CD4-positive, CD25-positive, alpha-beta regulatory T cell (primary cell): ENCODE measurements at regions not wholly inside any gene's neighbourhood (a gene's known extent, or its start where the extent isn't known, plus 50 kb on each side); places are given as distances from the start of the nearest gene placed in this dataset.
A peak's percentile ranks its signal among the peaks of the same experiment; 100 is the strongest.

Experiments used
- ATAC-seq, 2 donors: fragments of 150-1000 bp; cut with Tn5 transposase; one replicate each; pipeline ENCODE4 v1.10.0; 2021; ENCODE audit warnings: low read depth in 2 of 2, moderate number of reproducible peaks in 2 of 2, moderate library complexity in 1 of 2
- DNase-seq, 3 donors: peaks; one replicate each; pipeline versions ENCODE4 v3.0.0 to v3.0.0-alpha.2; 2012 to 2022; ENCODE audit warnings: mixed read lengths in 1 of 3
- H3K27ac ChIP-seq: one replicate; pipeline ENCODE4 v1.7.0; 2013; ENCODE audit warnings: mild to moderate bottlenecking, low read length; ENCODE audit not compliant: insufficient read depth, poor library complexity, severe bottlenecking
- H3K27me3 ChIP-seq: one replicate; pipeline ENCODE4 v1.7.0; 2013; ENCODE audit warnings: low read length; ENCODE audit not compliant: control insufficient read depth, insufficient read depth
- H3K36me3 ChIP-seq: one replicate; pipeline ENCODE4 v1.7.0; 2013; ENCODE audit warnings: mild to moderate bottlenecking, low read length, moderate library complexity; ENCODE audit not compliant: control insufficient read depth, insufficient read depth
- H3K4me1 ChIP-seq: 2 replicates; pipeline ENCODE4 v1.7.0; 2013; ENCODE audit warnings: mild to moderate bottlenecking, low read length; ENCODE audit not compliant: insufficient read depth, control insufficient read depth, poor library complexity, severe bottlenecking
- H3K4me3 ChIP-seq: one replicate; pipeline ENCODE4 v1.7.0; 2013; ENCODE audit warnings: low read depth, mild to moderate bottlenecking, low read length, moderate library complexity
- H3K9me3 ChIP-seq, 2 experiments: 1 replicate in 1 of 2; 2 replicates in 1 of 2; pipeline ENCODE4 v1.7.0; 2013; ENCODE audit warnings: low read length in 2 of 2, mild to moderate bottlenecking in 1 of 2, moderate library complexity in 1 of 2; ENCODE audit not compliant: control insufficient read depth in 2 of 2
- H3K27ac Mint-ChIP-seq, 3 donors: one replicate each; pipeline ENCODE4 v1.8.0; 2020 to 2022; ENCODE audit warnings: mild to moderate bottlenecking in 3 of 3, mixed read lengths in 3 of 3, moderate library complexity in 2 of 3
- H3K27me3 Mint-ChIP-seq: one replicate; pipeline ENCODE4 v1.8.0; 2022; ENCODE audit warnings: mild to moderate bottlenecking, mixed read lengths
- H3K36me3 Mint-ChIP-seq: one replicate; pipeline ENCODE4 v1.8.0; 2020; ENCODE audit warnings: mixed read lengths
- H3K4me1 Mint-ChIP-seq, 4 donors: one replicate each; pipeline ENCODE4 v1.8.0; 2020 to 2022; ENCODE audit warnings: mixed read lengths in 4 of 4, mild to moderate bottlenecking in 1 of 4
- H3K4me3 Mint-ChIP-seq, 4 donors: one replicate each; pipeline ENCODE4 v1.8.0; 2020 to 2022; ENCODE audit warnings: mild to moderate bottlenecking in 4 of 4, mixed read lengths in 4 of 4, moderate library complexity in 3 of 4
- H3K9me3 Mint-ChIP-seq, 7 donors: one replicate each; pipeline ENCODE4 v1.8.0; 2020 to 2022; ENCODE audit warnings: mixed read lengths in 7 of 7, mild to moderate bottlenecking in 3 of 7, moderate library complexity in 2 of 7

DNA sequence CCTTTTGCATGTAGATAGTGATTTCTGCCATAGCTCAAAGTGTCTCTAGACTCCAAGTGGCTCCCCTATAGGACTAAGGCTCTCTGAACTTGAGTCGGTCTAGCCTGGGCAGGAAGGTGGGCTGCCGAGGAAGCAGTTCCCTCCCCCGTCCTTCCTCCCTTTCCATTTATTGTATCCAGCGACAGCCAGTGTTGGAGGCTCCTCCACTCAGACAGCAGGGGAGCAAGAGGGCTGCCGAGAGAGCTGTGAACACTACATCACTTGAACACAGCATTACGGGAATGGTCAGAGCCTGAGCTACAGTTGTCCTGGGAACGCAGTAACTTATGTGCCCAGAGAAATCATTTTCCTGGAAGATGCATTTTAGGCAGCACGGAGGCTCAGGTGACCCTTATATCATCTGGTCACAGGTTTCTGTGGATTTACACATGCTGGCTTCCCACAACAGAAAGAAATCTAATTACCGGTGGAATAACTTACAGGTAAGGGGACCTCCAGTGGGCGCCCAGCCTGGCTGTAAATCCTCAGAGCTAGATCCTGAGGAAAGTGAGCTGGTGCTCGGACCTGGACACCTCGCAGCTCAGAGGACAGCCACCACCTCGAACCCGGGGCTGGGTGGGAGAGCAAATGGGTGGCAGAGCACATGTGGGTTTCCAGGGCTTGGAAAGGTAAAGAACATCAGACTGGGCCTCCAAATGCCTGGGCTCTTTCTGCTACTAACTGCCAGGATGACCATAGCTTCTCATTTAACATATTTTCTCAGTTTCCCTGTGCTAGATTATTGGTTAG, 197.1 kb downstream of the UACA start:
- ATAC-seq (no peak), DNase-seq (no peak)
- no peaks in the 10 kb centered on the region for H3K36me3 ChIP-seq
- H3K9me3 Mint-ChIP-seq = no peaks in the 10 kb centered on the region
- H3K27ac ChIP-seq = no peak overlapping the region
- H3K4me3 ChIP-seq = no peak overlapping the region
- no peaks in the 10 kb centered on the region for H3K27me3 Mint-ChIP-seq
- H3K4me3 Mint-ChIP-seq = no peak overlapping the region
- H3K27me3 ChIP-seq = no peaks in the 10 kb centered on the region
- no peak overlapping the region for H3K27ac Mint-ChIP-seq
- no peaks in the 10 kb centered on the region for H3K36me3 Mint-ChIP-seq
- H3K4me1 Mint-ChIP-seq = peaks cover 0 to 8% (median 3%) of the 10 kb centered on the region in 4 donors
- H3K9me3 ChIP-seq = no peaks in the 10 kb centered on the region
- H3K4me1 ChIP-seq = no peaks in the 10 kb centered on the region

DNA sequence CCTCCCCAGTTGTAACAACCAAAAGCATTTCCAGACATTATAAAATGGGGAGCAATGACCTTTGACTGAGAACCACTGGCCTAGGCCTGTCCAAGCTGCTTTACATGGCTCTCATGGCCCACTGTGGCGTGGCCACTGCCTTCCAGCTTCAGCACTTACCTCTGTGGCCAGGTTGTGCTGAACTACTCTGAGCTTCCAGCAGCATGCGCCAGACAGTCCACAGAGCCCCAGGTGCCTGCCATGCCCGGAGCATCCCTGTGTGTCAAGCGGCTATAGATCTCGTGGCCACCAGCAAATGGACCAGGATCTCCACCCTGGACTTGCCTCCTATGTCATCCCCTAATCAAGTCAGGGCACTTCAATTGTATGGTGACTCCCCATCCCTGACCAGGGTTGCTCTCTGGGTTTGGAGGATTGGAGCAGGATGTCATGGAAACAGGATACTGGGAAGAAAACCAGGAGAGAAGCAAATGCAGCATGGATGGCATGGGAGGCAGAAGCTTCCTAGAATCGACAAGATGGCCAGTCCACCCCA, 199.7 kb downstream of the UACA start:
- H3K27ac Mint-ChIP-seq = no peak overlapping the region
- no peaks in the 10 kb centered on the region for H3K27me3 ChIP-seq

DNA sequence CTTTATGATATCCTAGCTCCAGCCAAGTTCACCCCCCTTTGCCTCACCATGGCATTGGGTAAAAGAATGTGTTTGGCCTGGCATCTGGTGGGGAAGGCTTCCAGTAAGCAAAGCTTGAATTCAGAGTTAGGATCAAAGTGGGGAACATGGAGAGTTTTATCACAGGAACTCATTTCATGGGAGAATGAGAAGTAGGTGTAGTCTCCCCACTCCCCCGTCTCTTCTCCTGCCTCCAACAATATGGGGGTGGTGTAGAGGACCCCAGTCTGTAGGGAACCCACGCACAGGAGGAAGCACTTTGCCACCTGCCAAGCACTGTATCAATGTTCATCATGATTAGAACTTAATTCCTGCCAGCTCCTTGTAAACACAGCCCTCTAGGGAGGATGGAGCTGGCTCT, 200.5 kb downstream of the UACA start:
- Histone ChIP-seq H3K4me1 (peaks cover 20% of the 10 kb centered on the region), H3K4me3 (no peak overlapping the region), H3K9me3 (no peaks in the 10 kb centered on the region), H3K36me3 (no peaks in the 10 kb centered on the region), H3K27me3 (no peaks in the 10 kb centered on the region), H3K27ac (no peak overlapping the region)
- Mint-ChIP-seq H3K9me3 (no peaks in the 10 kb centered on the region), H3K36me3 (no peaks in the 10 kb centered on the region), H3K4me1 (peaks cover 0 to 14% (median 3%) of the 10 kb centered on the region in 4 donors), H3K27ac (no peak overlapping the region), H3K27me3 (no peaks in the 10 kb centered on the region), H3K4me3 (no peak overlapping the region)
- no peak for ATAC-seq
- DNase-seq = no peak

More for the DNA sequence above, 199.7 kb downstream of the UACA start:
- Mint-ChIP-seq H3K4me3 (no peak overlapping the region), H3K27me3 (no peaks in the 10 kb centered on the region), H3K4me1 (peaks cover 0 to 14% (median 3%) of the 10 kb centered on the region in 4 donors), H3K36me3 (no peaks in the 10 kb centered on the region), H3K9me3 (no peaks in the 10 kb centered on the region)
- DNase-seq (no peak), ATAC-seq (no peak)
- Histone ChIP-seq H3K4me1 (peaks cover 19% of the 10 kb centered on the region), H3K36me3 (no peaks in the 10 kb centered on the region), H3K27ac (no peak overlapping the region), H3K9me3 (no peaks in the 10 kb centered on the region), H3K4me3 (no peak overlapping the region)

DNA sequence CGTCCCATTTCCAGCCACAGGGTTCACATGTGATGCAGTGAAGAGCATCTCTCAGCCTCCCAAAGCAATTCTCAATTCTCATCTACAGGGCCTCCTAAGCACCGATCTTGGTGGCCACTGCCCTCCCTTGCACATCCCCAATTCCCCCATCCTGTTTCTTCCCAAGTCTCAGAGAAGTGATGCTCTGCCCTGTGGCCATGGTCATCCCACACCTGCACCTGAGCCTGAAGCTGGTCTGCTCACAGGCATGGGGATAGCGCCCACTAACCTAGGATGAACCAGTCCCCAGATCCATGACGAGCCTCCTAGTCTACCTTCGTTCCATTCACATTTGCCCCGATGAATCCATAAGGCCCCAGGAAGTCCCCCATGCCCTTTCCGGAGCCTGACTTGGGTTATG, 201.5 kb downstream of the UACA start:
- H3K36me3 ChIP-seq = no peaks in the 10 kb centered on the region
- H3K27me3 Mint-ChIP-seq = no peaks in the 10 kb centered on the region
- no peaks in the 10 kb centered on the region for H3K9me3 Mint-ChIP-seq
- H3K4me3 ChIP-seq = no peak overlapping the region
- H3K4me3 Mint-ChIP-seq = no peak overlapping the region
- DNase-seq (no peak), ATAC-seq (no peak)
- H3K4me1 ChIP-seq = peaks cover 27% of the 10 kb centered on the region
- H3K27ac ChIP-seq = no peak overlapping the region
- H3K27me3 ChIP-seq = no peaks in the 10 kb centered on the region
- H3K4me1 Mint-ChIP-seq = peaks cover 0 to 14% (median 3%) of the 10 kb centered on the region in 4 donors
- H3K9me3 ChIP-seq = no peaks in the 10 kb centered on the region
- H3K36me3 Mint-ChIP-seq = no peaks in the 10 kb centered on the region
- peak overlapping the region in 1 of 3 donors; percentile 73 for H3K27ac Mint-ChIP-seq

DNA sequence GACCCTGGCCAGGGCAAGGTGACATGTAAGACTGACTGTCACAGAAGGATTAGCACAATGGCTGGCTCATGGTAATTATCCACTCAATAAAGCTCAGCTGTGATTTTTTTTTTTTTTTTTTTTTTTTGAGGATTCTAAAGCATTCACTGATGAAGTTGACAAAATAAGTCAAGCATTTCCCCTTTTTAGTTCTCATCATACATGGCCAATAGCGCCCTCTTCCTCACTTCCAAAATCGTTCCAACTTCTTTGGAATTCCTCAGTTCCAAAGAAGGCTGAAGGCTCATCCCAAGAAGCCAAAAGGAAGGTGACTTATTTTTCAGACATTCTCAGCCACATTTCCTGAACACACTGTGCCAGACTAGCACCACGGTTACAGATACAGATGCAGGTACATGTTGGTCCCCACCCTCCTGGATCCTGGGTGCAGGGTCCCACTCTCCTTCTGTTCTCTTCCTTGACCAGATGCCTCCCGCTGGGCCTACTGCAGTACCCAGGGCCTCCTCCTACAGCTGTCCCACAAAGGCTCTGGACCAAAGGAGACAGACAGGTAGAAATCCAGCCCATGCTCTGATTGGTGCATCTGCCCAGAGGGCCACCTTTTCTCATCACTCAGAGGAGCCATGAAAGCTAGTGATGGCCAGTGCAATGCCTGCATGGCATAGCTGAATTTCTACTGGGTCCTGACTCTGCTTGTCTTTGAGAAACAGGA, 202.6 kb downstream of the UACA start:
- Mint-ChIP-seq H3K27ac (no peak overlapping the region), H3K4me1 (peaks cover 0 to 11% (median 3%) of the 10 kb centered on the region in 4 donors)

DNA sequence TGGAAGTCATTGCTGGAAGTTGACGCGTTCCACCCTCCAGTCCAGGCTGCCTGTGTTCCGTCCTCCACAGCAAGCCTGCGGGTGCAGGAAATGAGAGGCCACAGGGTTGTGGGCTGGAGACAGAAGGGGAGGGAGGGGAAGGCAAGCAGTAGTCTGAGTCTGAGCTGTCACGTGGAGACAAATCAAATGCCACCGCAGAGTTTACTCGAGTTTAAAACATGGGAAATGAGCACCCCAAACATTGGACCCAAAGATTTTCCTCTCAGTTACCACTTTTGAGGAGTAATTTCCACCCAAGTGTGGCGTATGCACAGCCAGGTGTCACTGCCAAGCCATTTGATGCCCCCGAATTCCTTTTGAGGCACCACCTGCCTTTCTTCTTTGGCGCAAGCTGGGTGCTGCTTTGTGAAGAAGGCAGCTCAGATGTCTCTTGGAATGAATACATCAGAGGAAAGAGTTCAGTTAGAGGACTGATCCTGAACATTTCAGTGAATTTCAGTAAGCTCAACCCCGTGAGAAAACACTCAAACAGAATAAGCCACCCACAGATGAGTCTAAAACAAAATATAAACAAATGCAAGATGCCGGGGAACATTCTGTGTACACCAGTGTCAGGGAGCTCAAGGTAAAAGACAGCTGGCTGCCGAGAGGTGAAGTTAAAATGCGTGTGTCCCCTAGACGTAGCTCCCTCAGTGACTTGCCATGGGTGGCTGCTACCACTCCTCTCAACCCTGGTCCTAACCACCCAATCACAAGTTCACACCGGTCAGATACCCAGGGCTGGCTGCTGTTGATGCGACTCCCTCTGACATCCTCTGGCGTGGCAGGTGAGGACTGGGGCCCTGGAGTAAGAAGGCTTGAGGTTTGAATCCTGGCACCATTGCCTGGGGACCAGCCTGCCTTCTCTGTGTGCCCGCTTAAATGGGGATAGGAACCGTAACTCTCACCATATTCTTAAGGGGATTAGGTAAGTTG, 203.8 kb downstream of the UACA start:
- H3K4me1 Mint-ChIP-seq = peaks cover 0 to 11% (median 3%) of the 10 kb centered on the region in 4 donors
- Histone ChIP-seq H3K27ac (no peak overlapping the region), H3K27me3 (no peaks in the 10 kb centered on the region), H3K4me1 (peaks cover 39% of the 10 kb centered on the region), H3K4me3 (peak overlapping the region; percentile 70), H3K9me3 (no peaks in the 10 kb centered on the region), H3K36me3 (no peaks in the 10 kb centered on the region)
- no peaks in the 10 kb centered on the region for H3K9me3 Mint-ChIP-seq
- H3K27me3 Mint-ChIP-seq = no peaks in the 10 kb centered on the region
- peak; percentile 13 to 70 (median 61) for DNase-seq
- peak overlapping the region in 1 of 3 donors; percentile 23 for H3K27ac Mint-ChIP-seq
- no peaks in the 10 kb centered on the region for H3K36me3 Mint-ChIP-seq
- ATAC-seq = peak; percentile 89 to 91
- peak overlapping the region in 1 of 4 donors; percentile 28 for H3K4me3 Mint-ChIP-seq

More for the DNA sequence above, 202.6 kb downstream of the UACA start:
- no peak overlapping the region for H3K4me3 Mint-ChIP-seq
- ATAC-seq (no peak), DNase-seq (no peak)
- Histone ChIP-seq H3K27ac (no peak overlapping the region), H3K27me3 (no peaks in the 10 kb centered on the region), H3K9me3 (no peaks in the 10 kb centered on the region), H3K36me3 (no peaks in the 10 kb centered on the region), H3K4me1 (peaks cover 38% of the 10 kb centered on the region), H3K4me3 (no peak overlapping the region)
- H3K36me3 Mint-ChIP-seq = no peaks in the 10 kb centered on the region
- no peaks in the 10 kb centered on the region for H3K27me3 Mint-ChIP-seq
- no peaks in the 10 kb centered on the region for H3K9me3 Mint-ChIP-seq
